ENCODE measurements at regions not wholly inside any gene's neighbourhood (a gene's known extent, or its start where the extent isn't known, plus 50 kb on each side); places are given as distances from the start of the nearest gene placed in this dataset.

DNA sequence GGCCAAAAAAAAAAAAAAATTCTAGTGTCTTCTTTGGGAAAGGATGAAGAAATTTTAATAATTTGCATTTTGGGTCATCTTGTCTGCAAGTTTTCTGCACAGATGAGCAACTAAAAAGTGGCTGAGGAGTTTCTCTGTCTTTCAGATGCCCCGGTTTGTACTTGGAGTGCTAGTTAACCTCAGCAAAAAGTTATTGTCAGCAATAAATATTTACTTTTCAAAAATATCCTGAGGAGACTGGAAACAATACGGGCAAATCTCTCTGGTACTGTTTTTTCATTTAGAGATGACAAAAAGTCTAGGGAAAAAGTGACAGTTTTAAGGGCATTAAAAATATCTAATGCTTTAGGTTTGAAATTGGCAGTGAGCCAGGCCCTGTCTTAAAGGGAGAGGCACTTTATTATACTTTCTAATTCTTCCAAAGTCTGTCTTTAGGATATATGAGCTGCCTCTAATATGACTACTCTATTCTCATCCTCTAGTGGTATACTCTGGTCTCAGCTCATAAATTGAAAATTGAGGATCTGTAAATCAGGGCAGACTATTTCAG is 436.0 kb upstream of the NR2F2 start (continued):
- TF ChIP-seq ZNF462 (CRISPR knock-in tag; IDR thresholded peaks at IDR 0.05), result no peak

DNA sequence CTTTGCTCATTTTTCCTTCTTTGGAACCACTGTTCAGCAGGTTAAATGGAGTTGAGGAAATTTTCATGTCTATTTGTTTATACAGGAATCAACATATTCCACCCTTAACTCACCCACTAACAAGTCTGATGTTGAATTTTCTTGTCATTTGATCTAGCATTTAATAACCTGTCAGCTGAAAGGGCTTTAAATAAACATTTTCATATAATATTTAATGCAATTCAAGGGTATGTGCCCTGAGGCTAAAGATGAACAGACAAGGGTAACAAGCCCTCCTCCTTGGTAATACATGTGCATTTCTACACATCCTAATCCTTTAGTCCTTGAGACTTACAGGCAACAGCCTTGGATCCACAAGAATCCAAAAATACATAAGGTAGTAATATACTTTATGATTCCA is 435.0 kb upstream of the NR2F2 start:
- H3K4me1 ChIP-seq (ENCODE audit: insufficient read depth), result no peaks in the 10 kb centered on the region
- H3K4me3 ChIP-seq, result no peak overlapping the region
- H3K9me2 ChIP-seq (ENCODE audit: insufficient read depth), result peaks cover 10% of the 10 kb centered on the region
- H3K27ac ChIP-seq (ENCODE audit: low read depth), result no peak overlapping the region
- Mint-ChIP-seq H3K9me3 (no peaks in the 10 kb centered on the region), H3K27me3 (ENCODE audit: insufficient read depth, low read depth, poor library complexity) (no peaks in the 10 kb centered on the region), H3K4me1 (0 out of 3 replicates have a peak, but pooled peaks cover 2% of the 10 kb centered on the region), H3K27ac (no peak overlapping the region), H3K36me3 (ENCODE audit: low read depth) (no peaks in the 10 kb centered on the region), H3K4me3 (no peak overlapping the region)
- H3K79me2 ChIP-seq (replicated peaks; ENCODE audit: insufficient read depth), result no peaks in the 10 kb centered on the region
- no peaks in the 10 kb centered on the region for H3K27me3 ChIP-seq (ENCODE audit: insufficient read depth)
- H2AFZ ChIP-seq, result no peak overlapping the region
- H3K36me3 ChIP-seq (ENCODE audit: insufficient read depth), result no peaks in the 10 kb centered on the region
- H4K20me1 ChIP-seq (replicated peaks; ENCODE audit: insufficient read depth), result no peaks in the 10 kb centered on the region
- no peak overlapping the region for H3K4me2 ChIP-seq
- DNase-seq (ENCODE audit: low spot score) (no peak), ATAC-seq (no peak)
- H3F3A ChIP-seq (replicated peaks; ENCODE audit: low read depth), result no peaks in the 10 kb centered on the region
- TF ChIP-seq ZNF462 (CRISPR knock-in tag; IDR thresholded peaks at IDR 0.05), result no peak
- no peak for TF ChIP-seq JUNB (IDR thresholded peaks at IDR 0.05; ENCODE audit: unreplicated experiment)
- TF ChIP-seq CREB1 (CRISPR knock-in tag; IDR thresholded peaks at IDR 0.05; ENCODE audit: low read depth), result no peak
- TF ChIP-seq ZNF331 (CRISPR knock-in tag; IDR thresholded peaks at IDR 0.05; ENCODE audit: low read depth), result no peak
- TF ChIP-seq ZNF114 (CRISPR knock-in tag; IDR thresholded peaks at IDR 0.05), result no peak
- no peak for TF ChIP-seq CTCF (conservative IDR thresholded peaks at IDR 0.05; ENCODE audit: low read depth in 2 of 2)
- no peak for TF ChIP-seq EZH2phosphoT487 (IDR thresholded peaks at IDR 0.05; ENCODE audit: unreplicated experiment)
- no peak for TF ChIP-seq EZH2 (IDR thresholded peaks at IDR 0.05; ENCODE audit: low read depth, unreplicated experiment)
